ENCODE measurements at regions not wholly inside any gene's neighbourhood (a gene's known extent, or its start where the extent isn't known, plus 50 kb on each side); places are given as distances from the start of the nearest gene placed in this dataset.

DNA sequence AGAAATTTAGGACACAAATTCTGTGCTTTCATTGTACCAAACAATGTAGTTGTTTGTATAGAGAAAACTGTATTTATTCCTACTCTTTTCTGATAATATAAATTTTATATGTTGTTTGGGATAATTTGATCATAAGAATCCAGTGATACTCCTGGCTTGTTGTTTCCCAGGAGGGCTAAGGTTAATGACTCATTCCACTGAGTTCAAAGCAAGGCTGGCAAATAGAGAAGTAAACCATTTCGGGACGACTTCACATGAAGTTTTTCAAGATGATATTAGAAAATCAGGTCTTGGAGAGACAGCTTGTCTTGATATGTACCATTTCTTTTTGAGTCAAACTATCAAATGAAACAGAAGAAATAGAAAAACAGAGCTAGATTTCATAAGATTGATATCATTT is 326.1 kb upstream of the CNR1 start:
- TF ChIP-seq YY1 (IDR thresholded peaks at IDR 0.05; ENCODE audit: insufficient read depth, insufficient read length): no peak
- no peak for TF ChIP-seq ZNF274 (IDR thresholded peaks at IDR 0.05; ENCODE audit: low read depth, low read length)

Data from NT2/D1 (cell line).